HG02870 (cell line): ENCODE measurements at regions not wholly inside any gene's neighbourhood (a gene's known extent, or its start where the extent isn't known, plus 50 kb on each side); places are given as distances from the start of the nearest gene placed in this dataset.
A peak's percentile ranks its signal among the peaks of the same experiment; 100 is the strongest.
"Not testable (repeated sequence)": the region's sequence is repeated elsewhere in the genome, so short reads cannot be mapped to it uniquely, and the experiment has no call there.

Experiments
- ATAC-seq: cut with Tn5 transposase; IDR thresholded peaks from one replicate; pipeline ENCODE4 v1.9.1; 2021; ENCODE audit warnings: mild to moderate bottlenecking, moderate library complexity; ENCODE audit not compliant: unreplicated experiment

GRCh38 chr6:66568271-66568670, 861.2 kb upstream of the EYS start:
- ATAC-seq, result no peak

DNA sequence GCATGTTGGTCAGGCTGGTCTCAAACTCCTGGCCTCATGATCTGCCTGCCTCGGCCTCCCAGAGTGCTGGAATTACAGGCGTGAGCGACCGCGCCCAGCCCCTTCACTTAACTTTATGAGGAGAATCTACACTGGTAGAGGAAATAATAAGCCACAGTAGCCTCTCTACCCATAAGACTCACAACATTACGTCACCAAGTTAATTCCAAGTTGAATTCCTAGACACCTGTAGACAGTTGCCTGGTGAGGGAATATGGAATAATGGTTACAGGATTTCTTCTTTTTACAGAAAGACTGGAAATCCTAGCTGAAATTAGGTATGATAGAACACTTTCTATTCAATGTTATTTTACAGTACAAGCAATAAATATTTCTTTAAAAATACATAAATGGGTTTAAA, 854.5 kb upstream of the EYS start:
- no peak for ATAC-seq

GRCh38 chr6:66558189-66558588, 851.2 kb upstream of the EYS start:
- ATAC-seq, result peak; percentile 78

DNA sequence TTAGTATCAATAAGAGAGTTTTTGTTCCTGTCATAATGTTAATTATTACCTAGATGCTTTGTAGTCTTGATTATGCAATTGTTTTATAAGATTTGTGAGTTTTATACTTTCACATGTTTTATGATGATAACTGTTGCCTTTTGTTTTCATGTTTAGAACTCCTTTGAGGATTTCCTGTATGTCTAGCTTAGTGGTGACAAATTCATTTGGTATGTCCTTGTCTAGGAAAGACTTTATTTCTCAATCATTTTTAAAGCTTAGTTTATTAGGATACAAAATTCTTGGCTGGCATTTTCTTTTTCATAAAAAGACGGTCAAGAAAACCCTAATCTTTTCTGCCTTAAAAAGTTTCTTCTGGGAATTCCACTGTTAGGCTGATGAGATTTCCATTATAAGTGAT, 849.9 kb upstream of the EYS start:
- no peak for ATAC-seq

DNA sequence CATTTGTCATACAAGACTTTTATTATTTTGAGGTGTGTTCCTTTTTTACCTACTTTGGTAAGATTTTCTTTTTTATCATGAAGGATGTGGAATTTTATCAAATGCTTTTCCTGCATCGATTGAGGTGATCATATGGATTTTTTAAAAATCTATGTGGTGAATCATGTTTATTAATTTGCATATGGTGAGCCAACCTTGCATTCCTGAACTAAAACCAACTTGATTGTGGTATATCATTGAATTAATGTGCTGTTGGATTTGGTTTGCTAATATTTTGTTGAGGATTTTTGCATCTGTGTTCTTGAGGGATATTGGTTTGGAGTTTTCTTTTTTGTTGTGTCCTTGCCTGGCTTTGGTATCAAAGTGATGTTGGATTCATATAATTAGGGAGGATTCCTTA, 848.1 kb upstream of the EYS start:
- no peak for ATAC-seq

- ATAC-seq, result no peak
These were observed 846.4 kb upstream of the EYS start for GRCh38 chr6:66553441-66553840.

DNA sequence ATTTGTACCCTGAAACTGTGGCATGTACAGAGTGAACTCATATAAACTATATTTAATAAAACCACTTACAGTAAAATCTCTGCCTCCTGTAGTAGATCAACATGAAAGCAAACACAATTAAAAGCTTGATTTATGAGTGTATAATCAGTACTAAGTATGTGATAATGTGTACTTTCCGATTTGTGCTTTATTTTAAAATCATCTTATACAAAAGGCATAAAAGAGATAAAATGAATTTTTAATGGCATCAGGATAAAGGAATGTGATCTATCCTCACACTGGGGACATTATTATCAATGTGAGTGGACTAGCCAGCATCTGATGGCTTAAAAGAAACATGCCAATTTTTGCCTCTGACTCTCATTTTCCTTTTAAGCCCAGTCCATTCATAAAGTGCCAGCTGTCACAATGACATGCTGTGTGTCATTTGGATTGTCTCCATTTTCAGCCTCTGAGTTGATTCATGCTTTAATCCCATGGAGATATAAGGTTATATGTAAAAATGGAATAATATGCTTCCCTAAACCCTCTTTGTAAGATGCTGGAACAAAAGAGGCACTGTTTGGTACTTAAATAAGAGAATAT, 831.6 kb upstream of the EYS start:
- ATAC-seq, result no peak

DNA sequence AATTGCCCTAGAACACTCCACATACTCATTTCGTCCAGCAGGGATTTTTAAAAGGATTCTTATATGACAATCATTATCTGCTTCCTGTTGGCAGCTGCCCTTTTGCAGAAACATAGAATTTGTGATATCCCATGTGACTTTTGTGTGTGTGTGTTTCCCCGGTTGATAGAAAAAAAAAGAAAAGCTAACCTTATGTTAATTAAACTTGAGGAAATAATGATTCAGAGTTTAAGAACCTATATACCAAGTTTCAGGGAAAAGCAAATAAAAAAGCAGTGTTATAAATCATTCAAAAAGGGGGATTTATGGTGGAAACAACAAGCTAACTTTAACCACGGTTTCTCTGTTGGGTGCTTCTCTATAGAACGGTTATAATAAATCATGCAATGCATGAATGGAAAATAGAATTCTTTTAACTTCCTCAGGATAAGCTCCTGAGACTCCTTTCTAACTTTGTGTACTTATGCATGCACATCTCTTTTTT, 826.9 kb upstream of the EYS start:
- ATAC-seq, result no peak

DNA sequence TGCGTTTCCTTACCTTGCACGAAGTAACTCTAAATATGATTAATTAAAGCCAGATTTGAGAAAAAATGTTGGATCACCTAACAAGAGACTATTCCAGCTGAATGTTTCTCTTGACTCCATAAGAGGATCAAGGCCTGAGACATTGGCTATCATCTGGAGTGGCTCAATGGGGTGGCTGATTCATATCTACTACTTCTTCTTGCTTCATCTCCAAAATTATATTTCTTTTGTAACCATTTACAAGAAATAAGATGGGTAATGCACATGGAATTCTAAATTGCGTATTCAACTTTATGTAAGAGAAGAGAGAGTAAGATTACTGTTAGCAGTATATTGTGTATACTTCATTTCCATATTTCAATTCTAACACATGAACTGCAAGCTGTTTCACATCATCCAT, 819.0 kb upstream of the EYS start:
- ATAC-seq, result no peak

DNA sequence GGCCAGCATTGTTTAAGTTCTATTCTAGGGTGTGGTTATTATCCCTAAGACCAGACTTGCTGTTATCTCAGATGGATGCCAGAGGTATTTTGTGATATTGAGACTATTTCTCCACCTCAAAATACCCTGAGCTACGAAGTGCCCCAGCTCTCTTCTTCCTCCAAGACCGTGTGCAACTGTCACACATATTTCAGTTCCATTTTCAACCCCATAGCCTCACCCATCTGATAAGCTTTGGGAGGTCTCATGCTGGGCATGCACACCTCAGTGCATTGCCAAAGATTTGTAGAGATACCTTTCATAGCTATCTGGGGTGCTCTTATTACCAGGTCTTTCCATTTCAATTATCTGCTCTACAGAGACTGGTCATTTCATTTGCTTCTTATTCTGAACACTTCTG, 815.8 kb upstream of the EYS start:
- no peak for ATAC-seq

DNA sequence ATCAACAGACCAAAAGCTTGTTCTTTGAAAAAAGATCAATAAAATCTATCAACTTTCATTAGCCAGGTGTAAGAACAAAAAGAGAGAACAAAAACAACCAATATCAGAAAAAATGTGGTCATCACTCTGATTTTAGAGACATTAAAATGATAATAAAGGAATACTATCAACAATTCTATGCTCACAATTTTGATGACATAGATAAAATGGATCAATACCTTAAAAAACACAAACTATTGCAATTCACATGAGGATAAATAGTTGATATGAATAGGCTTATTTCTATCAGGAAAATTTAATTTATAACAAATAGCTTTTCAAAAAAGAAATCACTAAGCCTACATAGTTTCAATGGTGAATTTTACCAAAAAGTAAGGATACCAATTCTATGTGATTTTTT, 809.4 kb upstream of the EYS start:
- ATAC-seq, result no peak

DNA sequence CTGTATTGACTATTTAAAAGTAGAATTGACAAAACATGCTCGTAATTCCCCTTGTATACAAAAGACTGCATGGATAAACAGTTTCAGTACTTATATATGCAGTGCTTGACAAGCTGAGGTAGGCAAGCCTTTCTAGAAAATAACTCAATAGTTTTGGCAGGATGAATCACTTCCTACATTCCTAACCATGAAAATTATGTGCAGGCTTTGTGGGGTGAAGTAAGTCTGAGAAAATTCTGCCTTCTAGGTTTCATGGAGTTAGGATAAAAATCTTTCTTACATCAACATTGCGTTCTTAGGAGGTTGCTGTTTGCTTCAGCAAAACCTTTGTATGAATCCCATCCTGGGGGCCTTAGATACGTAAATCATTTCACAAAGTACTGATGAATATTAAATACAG, 801.4 kb upstream of the EYS start:
- ATAC-seq, result no peak

GRCh38 chr6:66499851-66500250, 792.8 kb upstream of the EYS start:
- ATAC-seq, result no peak

- ATAC-seq, result no peak
These were observed 789.6 kb upstream of the EYS start for GRCh38 chr6:66496659-66497058.

DNA sequence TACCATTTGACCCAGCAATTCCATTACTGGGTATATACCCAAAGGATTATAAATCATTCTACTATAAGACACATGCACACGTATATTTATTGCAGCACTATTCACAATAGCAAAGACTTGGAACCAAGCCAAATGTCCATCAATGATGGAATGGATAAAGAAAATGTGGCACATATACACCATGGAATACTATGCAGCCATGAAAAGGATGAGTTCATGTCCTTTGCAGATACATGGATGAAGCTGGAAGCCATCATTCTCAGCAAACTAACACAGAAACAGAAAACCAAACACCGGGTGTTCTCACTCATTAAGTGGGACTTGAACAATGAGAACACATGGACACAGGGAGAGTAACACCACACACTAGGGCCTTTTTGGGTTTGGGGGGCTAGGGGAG, 787.6 kb upstream of the EYS start:
- not testable (repeated sequence) for ATAC-seq

DNA sequence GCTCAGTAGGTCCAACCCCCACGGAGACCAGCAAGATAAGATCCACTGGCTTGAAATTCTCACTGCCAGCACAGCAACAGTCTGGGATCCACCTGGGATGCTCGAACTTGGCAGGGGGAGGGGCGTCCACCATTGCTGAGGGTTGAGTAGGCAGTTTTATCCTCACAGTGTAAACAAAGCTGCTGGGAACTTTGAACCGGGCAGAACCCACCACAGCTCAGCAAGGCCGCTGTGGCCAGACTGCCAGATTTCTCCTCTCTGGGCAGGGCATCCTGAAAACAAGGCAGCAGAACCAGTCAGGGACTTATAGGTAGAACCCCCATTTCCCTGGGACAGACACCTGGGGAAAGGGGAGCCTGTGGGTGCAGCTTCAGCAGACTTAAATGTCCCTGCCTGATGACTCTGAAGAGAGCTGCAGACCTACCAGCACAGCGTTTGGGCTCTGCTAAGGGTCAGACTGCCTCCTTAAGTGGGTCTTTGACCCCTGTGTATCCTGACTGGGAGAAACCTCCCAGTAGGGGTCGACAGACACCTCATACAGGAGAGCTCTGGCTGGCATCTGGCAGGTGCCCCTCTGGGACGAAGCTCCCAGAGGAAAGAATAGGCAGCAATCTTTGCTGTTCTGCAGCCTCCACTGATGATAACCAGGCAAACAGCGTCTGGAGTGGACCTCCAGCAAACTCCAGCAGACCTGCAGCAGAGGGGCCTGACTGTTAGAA, 782.4 kb upstream of the EYS start:
- no peak for ATAC-seq

DNA sequence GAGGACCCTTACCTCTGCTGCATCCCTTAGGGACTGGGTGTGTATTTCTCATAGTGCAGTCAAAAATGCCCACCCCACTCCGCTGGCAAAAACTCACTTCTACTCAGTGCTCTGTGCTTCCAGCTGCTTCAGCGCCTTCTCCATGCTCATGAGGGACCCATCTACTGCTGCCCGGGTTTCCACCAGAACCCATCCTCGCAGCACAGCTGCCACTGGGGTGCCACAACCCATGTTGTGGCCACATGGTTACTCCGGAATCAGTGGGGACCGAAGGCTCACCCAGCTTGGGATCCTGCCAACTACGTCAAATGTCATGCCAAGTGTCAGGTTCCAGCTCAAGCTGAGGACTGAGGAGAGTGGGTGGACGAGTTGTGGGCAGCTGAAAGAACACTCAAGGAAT, 774.2 kb upstream of the EYS start:
- no peak for ATAC-seq

DNA sequence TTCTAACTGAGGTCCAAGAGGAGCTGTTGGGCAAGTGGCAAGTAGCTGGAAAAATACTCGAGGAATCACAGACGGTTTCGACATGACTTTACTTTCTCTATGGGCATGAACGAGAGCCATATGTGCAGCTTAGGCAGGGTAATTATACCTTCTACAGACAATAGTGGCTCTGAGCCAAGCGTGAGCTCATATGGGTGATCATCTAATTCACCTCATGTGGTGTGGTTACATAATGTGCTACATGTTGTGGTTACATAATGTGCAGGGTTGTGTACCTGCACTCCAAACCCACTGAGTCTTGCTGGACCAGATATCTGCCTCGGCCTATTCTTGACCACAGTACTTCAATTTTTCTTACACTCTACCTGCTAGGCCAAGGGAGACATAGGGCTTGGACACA, 771.7 kb upstream of the EYS start:
- ATAC-seq, result no peak

DNA sequence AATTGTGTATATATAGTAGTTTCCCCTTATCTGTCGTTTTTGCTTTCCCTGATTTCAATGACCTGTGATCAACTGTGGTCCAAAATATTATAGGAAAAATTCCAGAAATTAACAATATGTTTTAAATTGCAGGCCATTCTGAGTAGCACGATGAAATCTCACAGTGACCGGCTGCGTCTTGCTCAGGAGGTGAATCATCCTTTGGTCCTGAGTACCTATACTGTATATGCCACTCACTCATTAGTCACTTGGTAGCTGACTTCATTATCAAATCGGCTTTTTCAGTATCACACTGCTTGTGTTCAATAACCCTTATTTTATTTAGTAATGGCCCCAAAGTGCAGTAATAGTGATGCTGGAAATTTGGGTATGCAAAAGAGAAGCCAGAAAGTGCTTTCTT, 728.3 kb upstream of the EYS start:
- ATAC-seq, result no peak

- ATAC-seq, result no peak
These were observed 722.2 kb upstream of the EYS start for GRCh38 chr6:66429210-66429609.

- no peak for ATAC-seq
These were observed 716.0 kb upstream of the EYS start for GRCh38 chr6:66423047-66423446.

- no peak for ATAC-seq
These were observed 714.5 kb upstream of the EYS start for GRCh38 chr6:66421570-66421969.

GRCh38 chr6:66418906-66419305, 711.9 kb upstream of the EYS start:
- no peak for ATAC-seq
